ENCODE measurements at regions not wholly inside any gene's neighbourhood (a gene's known extent, or its start where the extent isn't known, plus 50 kb on each side); places are given as distances from the start of the nearest gene placed in this dataset.

- DNase-seq (ENCODE audit: low spot score): no peak
These were observed 286.2 kb downstream of the ARL6IP6 start for GRCh38 chr2:153004627-153005026.

DNA sequence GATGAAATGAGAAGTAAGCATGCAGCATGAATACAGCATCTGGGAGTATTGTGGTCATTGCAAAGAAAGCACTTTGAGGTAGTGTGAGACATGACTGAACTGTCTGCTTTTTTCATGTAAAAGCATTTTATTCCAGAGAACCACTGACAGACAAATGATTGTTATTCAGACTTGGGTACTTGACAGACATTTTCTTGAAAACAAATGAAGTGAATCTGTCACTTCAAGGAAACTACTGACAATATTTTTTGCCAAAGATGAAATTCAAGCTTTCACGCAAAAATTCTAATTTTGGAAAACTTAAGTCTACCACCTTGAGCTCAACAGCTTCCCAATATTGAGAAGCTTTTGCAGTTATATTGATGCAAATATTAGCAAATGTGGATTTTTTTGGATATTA lies 255.7 kb downstream of the ARL6IP6 start:
- DNase-seq (ENCODE audit: low spot score): no peak

DNA sequence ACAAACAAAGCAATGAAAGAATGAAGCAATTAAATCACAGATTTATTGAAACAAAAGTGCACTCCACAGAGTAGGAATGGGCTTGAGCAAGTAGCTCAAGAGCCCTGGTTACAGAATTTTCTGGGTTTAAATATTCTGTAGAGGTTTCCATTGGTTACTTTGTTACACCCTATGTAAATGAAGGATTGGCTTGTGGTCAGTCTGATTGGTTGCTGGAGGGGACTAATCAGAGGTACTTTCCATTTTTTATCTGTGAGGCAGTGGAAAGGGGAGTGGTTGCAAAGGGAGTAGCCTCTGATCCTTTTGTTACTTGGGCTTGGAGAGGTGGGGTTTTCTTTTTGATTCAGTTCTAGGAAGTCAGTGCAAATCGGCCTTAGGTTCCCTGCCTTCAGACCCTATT lies 253.3 kb downstream of the ARL6IP6 start:
- DNase-seq (ENCODE audit: low spot score): no peak

DNA sequence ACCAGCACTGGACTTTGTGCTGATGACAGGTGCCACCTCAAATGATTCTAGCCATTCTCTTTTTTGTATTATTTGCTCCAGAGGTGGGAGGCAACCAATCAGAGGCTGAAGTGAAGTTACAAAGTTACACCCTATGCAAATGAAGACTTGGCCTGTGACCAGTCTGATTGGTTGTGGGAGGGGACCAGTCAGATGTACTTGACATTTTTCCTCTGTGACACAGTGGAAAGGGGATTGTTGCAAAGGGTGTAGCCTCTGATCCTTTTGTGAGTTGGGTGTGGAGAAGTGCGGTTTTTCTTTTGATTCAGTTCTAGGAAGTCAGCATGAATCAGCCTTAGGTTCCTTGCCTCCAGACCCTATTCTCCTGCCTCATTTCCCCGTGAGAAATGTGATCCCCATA lies 244.0 kb downstream of the ARL6IP6 start:
- no peak for DNase-seq (ENCODE audit: low spot score)

DNA sequence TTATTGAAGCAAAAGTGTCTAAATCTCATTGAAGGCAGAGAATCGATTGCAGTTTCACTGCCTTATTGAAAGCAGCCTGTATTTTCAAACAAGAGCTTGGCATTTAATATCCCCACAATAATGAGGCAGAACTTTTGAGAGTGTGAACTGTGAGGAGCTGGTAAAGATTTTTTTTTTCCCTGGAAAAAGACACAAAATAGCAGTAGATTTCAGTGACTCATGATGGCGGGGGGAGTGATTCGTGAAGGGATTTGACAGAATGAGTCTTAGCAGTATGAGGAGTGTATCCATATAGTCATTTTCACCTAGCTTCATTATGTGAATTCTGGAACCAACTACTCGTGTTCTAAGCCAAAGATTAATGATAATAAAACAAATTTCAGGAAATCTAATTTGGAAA lies 242.9 kb downstream of the ARL6IP6 start:
- no peak for DNase-seq (ENCODE audit: low spot score)

- DNase-seq (ENCODE audit: low spot score): peak; percentile 58
These were observed 231.7 kb downstream of the ARL6IP6 start for GRCh38 chr2:152950126-152950525.

DNA sequence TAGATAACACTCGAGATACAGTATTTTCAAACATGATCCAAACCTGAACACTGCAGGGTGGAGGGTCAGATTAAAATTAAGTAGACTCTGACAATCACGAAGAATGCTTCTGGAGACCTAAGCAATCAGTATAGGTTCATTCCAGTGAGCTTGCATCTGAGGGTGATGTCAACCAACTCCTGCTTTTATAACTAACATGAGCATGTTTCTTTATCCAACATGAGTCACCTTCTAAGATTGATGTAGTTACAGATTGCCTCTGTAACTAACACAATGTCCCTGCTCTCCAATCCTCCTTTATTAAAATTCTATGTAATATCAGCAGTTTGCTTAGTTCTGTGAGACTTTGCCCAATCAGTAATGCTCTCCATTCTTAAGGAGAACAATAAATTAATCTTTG lies 225.7 kb downstream of the ARL6IP6 start:
- no peak for DNase-seq (ENCODE audit: low spot score)

DNA sequence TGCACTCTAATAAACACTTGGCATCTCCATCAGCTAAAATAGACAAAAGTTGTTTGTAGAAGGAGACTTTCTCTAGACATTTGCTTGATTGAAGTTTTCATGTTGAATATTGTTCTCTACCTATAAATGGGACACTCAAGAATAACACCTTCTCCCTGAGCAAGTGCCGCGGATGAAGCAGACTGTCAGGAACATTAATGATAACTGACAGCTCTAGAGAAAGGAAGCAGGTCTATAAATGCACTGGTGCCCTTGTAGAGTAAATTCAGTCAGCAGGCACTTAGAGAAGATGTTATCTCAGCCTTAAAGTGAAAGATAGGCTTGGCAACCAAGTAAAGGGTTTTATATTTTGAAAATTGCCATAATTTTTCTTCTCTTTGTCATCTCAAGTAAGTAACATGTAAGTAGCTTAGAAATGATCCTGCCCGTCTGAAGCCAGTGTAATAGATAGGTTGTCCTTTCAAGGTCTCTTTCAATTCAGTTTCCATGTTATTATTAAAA lies 224.6 kb downstream of the ARL6IP6 start:
- no peak for DNase-seq (ENCODE audit: low spot score)

- no peak for DNase-seq (ENCODE audit: low spot score)
These were observed 212.1 kb downstream of the ARL6IP6 start for GRCh38 chr2:152930501-152930900.

GRCh38 chr2:152929628-152930027 lies 211.2 kb downstream of the ARL6IP6 start:
- no peak for DNase-seq (ENCODE audit: low spot score)

GRCh38 chr2:152925547-152926448 lies 207.4 kb downstream of the ARL6IP6 start:
- peak; percentile 81 for DNase-seq (ENCODE audit: low spot score)

- no peak for DNase-seq (ENCODE audit: low spot score)
These were observed 206.3 kb downstream of the ARL6IP6 start for GRCh38 chr2:152924722-152925121.

DNA sequence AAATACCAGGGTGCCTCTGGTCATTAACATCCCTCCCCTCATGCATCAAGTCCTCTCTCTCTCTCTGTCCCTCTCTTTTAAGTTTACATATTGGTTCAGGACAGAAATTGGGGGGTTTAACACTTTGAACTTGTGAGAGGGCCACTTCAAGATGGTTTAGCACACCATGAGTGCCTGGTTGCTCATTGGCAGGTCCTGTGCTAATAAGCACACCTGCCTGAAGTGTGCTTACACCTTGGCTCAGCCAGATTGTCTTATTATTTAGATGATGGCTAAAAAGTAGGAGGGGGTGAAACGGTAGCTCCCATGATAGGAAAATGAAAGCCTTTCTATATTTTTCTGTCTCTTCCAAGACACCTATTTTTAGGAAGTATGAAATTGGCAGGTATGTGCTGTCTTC lies 205.8 kb downstream of the ARL6IP6 start:
- DNase-seq (ENCODE audit: low spot score): no peak

DNA sequence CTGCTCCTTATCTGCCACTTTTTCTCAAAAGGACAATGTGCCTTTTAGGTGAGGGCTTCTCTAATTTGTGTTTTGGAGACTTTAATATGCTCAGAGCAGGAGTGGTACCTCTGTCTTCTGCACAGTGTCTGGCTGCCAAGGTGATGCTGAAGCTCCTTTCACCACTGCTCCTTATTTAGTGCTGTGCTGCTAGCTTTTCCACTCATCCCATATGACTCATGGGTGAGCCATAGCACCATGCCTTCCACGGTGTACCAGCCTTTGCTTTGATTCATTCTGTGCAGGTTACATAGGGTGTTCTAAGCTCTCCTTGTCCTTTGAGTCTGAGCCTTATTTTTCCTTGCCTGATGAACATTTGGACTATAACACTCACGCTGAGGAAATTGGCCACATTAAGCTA lies 202.4 kb downstream of the ARL6IP6 start:
- no peak for DNase-seq (ENCODE audit: low spot score)

- DNase-seq (ENCODE audit: low spot score): no peak
These were observed 192.6 kb downstream of the ARL6IP6 start for GRCh38 chr2:152910970-152911369.

DNA sequence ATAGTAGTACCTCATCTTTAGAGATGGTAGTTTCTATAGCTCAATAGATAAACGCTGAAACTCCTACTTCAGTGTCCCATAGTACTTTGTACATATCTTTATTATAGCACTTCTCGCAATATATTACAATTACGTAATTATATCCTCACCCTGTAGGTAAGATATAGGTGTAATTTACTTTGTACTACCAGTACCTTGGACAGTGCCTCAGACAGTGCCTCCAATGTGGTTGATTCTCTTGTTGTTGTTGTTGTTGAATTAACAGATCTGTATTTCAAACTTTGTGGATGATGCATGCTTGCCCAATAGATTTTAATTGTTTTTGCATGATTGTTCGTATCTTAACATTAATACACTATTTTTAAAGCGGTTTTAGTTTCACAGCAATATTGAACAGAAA lies 188.6 kb downstream of the ARL6IP6 start:
- DNase-seq (ENCODE audit: low spot score): no peak

DNA sequence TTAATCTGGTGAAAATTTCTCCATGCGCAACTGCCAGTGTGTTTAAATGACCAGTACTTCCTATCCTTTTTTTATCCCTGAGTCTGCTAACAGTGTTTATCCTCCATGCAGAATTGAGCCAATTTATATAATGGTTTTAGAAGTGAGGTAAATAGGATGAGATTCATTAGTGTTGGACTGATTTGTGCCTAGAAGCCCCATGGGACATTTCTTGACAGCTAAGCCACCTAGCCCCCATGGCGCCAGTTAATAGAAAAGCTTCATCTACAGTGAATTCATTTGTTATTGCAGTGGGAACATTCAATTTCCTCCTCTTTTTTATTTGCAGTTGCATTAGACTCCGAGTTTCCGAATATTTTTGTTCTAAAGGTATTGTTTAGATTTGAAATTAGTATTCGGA lies 175.6 kb downstream of the ARL6IP6 start:
- no peak for DNase-seq (ENCODE audit: low spot score)

DNA sequence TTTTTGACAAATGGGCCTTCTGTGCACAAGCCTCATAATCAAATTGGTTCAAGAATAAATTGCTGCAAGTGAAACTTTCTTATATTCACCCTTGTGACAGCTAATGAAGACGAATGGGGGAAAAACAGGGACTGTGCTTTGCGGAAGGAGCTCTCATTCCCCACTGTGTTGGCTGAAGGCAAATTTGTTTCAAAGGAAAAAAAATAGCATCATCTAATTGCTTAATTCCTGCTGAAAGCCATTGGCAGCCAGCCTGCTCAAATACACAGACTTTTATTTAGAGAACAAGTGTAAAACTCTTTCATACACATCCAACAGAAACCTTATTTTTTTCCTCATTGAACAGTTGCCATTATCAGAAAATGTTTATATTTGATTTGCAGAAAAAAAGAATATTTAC lies 172.3 kb downstream of the ARL6IP6 start:
- DNase-seq (ENCODE audit: low spot score): no peak

DNA sequence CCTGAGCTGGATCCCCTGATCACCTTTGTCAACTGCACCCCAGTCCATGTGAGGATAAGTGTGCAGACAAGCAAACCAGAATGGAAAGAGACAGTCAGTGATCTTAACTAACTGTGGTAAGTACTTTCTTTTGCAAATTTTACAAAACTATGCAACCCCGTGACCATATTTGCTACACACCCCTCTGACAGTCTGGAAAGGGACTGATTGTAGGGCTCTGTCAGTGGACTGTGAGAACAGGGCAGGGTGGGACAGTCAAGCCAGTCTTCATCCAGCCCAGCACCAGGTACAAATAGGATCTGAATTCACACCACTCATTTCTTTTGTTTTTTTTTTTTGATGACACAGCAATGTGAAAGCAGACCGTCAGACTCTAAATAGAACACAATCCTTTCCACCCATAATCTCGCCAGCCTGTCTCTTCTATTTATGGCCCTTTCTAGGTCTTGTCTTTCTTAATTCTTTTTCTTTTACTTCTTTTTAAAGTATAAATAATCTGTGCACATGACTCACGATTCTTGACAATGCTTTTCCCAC lies 165.6 kb downstream of the ARL6IP6 start:
- DNase-seq (ENCODE audit: low spot score): no peak

GRCh38 chr2:152881527-152881926 lies 163.1 kb downstream of the ARL6IP6 start:
- DNase-seq (ENCODE audit: low spot score): no peak

- no peak for DNase-seq (ENCODE audit: low spot score)
These were observed 160.9 kb downstream of the ARL6IP6 start for GRCh38 chr2:152879275-152879674.

DNA sequence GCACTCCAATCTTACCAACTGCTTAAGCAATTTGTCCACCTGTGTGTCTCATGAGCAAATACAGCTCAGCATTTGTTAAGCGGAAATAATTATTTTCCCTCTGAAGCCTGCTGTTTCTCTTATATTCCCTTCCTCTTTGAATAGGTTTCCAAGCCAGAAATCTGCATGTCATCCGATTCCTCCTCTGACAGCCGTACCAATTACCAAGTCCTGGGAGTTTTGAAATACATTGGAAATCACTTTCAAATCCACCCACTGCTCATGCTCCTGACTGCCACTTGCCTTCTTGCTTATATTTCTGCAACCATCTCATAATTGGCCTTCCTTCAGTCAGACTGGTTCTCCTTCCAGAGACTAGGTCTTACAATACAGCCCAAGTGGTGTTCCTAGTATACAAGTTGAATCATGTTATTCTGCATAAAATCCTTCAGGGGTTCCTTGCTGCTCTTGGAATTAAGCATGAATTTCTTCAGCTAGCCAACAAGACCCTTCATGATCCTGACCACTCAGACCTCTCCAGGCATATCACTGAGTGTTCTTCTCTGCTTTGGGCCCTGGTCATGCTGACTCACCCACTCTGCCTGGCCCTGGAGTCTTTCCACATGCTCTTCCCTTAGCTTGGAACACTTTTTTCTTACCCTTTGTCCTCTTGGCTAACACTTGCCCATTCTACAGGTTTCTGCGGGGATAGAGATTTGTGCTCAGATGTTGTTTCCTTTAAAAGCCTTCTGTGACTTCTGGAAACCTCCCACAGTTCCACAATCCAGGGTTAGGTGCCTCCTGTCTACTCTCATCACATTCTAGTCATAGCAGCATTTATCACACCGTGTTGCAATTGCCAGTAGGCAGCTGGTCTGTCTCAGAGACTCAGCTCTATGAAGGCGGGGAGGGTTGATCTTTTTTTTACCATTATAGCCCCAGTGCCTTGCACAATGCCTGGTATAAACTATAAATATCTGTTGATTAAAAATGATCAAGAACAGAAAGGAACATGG lies 157.6 kb downstream of the ARL6IP6 start:
- no peak for DNase-seq (ENCODE audit: low spot score)
